ENCODE measurements at regions not wholly inside any gene's neighbourhood (a gene's known extent, or its start where the extent isn't known, plus 50 kb on each side); places are given as distances from the start of the nearest gene placed in this dataset.

GRCh38 chr10:3290550-3290949, 118.0 kb upstream of the PITRM1 start:
- DNase-seq (ENCODE audit: extremely low read depth in 1 of 11, low read depth in 9 of 11, low spot score in 4 of 11): no peak

- no peak for DNase-seq (ENCODE audit: extremely low read depth in 1 of 11, low read depth in 9 of 11, low spot score in 4 of 11)
These were observed 115.2 kb upstream of the PITRM1 start for GRCh38 chr10:3287572-3288445.

- DNase-seq (ENCODE audit: extremely low read depth in 1 of 11, low read depth in 9 of 11, low spot score in 4 of 11): no peak
These were observed 110.1 kb upstream of the PITRM1 start for GRCh38 chr10:3282674-3283017.

GRCh38 chr10:3281941-3282673, 109.5 kb upstream of the PITRM1 start:
- peak in 1 of 11 donors; percentile 40 for DNase-seq (ENCODE audit: extremely low read depth in 1 of 11, low read depth in 9 of 11, low spot score in 4 of 11)

- no peak for DNase-seq (ENCODE audit: extremely low read depth in 1 of 11, low read depth in 9 of 11, low spot score in 4 of 11)
These were observed 106.2 kb upstream of the PITRM1 start for GRCh38 chr10:3278771-3279170.

DNA sequence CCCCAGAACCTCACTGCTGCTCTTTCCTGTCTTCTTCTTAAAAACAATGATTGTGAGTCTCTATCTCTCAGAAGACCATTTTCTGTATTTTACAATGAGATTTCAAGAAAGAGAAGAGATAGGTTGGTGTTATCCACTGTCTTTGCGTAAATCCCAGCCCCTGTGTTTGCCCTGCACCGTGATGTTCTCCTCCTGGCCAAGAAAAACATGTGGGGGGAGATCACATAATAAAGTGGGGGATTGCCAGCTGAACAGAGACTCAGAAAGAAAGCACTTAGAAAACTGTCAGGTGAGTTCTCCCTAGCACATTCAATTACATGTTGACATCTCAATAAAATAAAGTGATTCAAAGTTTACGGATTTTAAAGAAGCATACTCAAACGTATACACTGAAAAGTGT, 105.0 kb upstream of the PITRM1 start:
- DNase-seq (ENCODE audit: extremely low read depth in 1 of 11, low read depth in 9 of 11, low spot score in 4 of 11): no peak

GRCh38 chr10:3274414-3274813, 101.8 kb upstream of the PITRM1 start:
- DNase-seq (ENCODE audit: extremely low read depth in 1 of 11, low read depth in 9 of 11, low spot score in 4 of 11): no peak

DNA sequence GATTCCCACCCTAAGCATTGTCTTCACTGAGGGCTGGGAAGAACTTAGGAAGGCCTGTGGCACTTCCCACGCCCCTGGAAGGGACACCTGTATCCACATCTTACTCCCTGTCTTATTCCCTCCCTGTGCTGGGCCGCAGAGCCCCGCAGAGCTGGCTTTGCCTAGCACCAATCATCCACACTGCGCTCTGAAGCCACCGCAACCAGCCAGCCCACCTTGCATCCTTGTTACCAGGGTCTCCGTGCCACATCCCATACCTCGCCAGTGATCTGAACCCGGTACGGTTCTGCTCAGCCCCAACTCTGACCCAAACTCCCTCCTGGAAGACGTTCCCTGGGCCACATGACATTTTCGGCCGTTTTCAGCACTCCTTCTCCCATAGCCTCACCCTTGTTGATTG, 101.4 kb upstream of the PITRM1 start:
- no peak for DNase-seq (ENCODE audit: extremely low read depth in 1 of 11, low read depth in 9 of 11, low spot score in 4 of 11)

GRCh38 chr10:3272300-3272699, 99.7 kb upstream of the PITRM1 start:
- no peak for DNase-seq (ENCODE audit: extremely low read depth in 1 of 11, low read depth in 9 of 11, low spot score in 4 of 11)

DNA sequence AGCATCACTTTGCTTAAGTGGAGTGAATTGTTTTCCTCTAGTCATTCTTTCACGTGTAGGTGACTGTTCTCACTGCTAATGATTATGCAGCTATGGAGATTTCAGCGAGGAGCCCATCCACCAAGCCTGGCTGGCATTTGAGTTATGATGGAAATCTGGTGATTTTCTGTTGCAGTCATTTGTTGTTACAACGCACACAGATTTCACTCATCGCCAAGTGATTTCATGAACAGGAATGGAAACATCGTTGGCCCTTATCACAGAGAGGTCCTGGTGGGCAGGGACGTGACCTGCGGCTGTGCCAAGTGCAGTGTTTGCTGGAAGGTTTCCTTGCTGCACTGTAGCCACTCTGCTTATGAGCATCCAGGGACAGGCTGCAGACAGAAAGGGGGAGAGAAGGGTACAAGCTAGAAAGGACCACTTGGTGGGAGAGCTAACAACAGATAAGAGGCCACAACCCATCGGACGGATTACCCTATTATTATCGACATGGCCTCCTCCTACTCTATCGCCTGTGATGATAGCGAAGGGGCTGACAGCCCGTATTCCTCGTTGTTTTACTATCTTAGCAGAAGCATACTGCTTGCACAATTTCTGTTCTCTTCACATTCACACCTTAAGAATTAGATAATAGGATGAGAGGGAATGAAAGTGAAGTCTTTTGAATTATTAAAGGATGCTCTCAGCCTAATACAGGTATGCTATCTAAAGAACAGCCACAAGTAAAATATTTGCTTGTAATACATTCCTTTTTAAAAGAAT, 99.0 kb upstream of the PITRM1 start:
- no peak for DNase-seq (ENCODE audit: extremely low read depth in 1 of 11, low read depth in 9 of 11, low spot score in 4 of 11)

- no peak for DNase-seq (ENCODE audit: extremely low read depth in 1 of 11, low read depth in 9 of 11, low spot score in 4 of 11)
These were observed 98.2 kb upstream of the PITRM1 start for GRCh38 chr10:3270577-3271316.

DNA sequence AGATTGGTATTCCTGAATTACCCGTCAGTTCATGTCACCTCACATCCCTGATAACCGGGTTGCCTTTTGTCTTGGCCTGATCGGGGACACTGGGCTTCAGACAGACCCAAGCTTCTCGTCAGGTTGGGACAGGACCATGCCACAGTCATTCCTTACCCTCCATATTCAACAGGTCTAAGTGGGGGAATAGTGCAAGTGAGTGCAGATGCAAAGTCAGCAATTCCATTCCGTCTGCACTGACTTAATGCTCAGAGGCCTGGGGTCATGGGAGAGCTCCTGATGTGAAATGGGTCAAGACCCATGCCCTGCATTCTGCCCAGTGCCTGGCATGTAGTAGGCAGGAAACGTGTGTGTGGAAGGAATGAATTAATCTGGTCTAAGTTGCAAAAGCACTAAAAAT, 95.4 kb upstream of the PITRM1 start:
- no peak for DNase-seq (ENCODE audit: extremely low read depth in 1 of 11, low read depth in 9 of 11, low spot score in 4 of 11)

GRCh38 chr10:3265088-3265487, 92.5 kb upstream of the PITRM1 start:
- DNase-seq (ENCODE audit: extremely low read depth in 1 of 11, low read depth in 9 of 11, low spot score in 4 of 11): no peak

DNA sequence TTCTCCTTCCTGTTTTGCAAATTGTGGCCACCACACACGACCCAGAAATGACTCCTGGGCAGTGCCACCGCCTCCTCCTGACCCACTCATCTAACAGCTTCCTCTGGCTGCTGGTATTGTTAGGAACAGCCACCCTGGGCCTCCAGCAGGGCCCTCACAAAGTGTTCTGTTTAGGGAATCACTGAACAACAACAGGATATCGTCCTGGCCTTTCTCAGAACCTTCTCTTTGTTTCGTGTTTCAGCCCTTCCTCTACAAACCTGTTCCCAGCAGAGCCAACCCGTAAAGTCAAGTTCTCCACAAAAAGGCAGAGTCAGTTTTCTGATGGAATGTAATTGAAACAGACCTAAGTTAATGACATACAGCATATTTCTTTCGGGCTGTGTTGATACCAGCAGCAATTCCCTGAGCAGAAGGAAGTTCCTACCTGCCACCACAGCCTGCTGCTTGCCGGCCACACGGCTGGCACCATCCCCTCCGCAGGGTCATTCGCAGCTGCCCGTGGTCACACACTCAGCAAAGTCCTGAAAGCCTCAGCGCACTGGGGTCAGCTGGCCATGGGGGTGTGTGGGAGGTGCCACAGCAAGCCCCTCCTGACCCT, 91.7 kb upstream of the PITRM1 start:
- no peak for DNase-seq (ENCODE audit: extremely low read depth in 1 of 11, low read depth in 9 of 11, low spot score in 4 of 11)

- no peak for DNase-seq (ENCODE audit: extremely low read depth in 1 of 11, low read depth in 9 of 11, low spot score in 4 of 11)
These were observed 91.2 kb upstream of the PITRM1 start for GRCh38 chr10:3263747-3264146.

GRCh38 chr10:3263082-3263481, 90.5 kb upstream of the PITRM1 start:
- no peak for DNase-seq (ENCODE audit: extremely low read depth in 1 of 11, low read depth in 9 of 11, low spot score in 4 of 11)

GRCh38 chr10:3261921-3262320, 89.3 kb upstream of the PITRM1 start:
- DNase-seq (ENCODE audit: extremely low read depth in 1 of 11, low read depth in 9 of 11, low spot score in 4 of 11): no peak

GRCh38 chr10:3260066-3260834, 87.7 kb upstream of the PITRM1 start:
- no peak for DNase-seq (ENCODE audit: extremely low read depth in 1 of 11, low read depth in 9 of 11, low spot score in 4 of 11)

Measured in renal cortex interstitium (tissue), 11 donors.